ENCODE measurements at regions not wholly inside any gene's neighbourhood (a gene's known extent, or its start where the extent isn't known, plus 50 kb on each side); places are given as distances from the start of the nearest gene placed in this dataset.

GRCh38 chr12:60075091-60075490 is 479.3 kb downstream of the SLC16A7 start:
- no peak for TF ChIP-seq CTCF (IDR thresholded peaks at IDR 0.05; ENCODE audit: unreplicated experiment)
- DNase-seq (ENCODE audit: low spot score), result no peak
- Mint-ChIP-seq H3K4me1 (ENCODE audit: unreplicated experiment) (peaks cover 3% of the 10 kb centered on the region), H3K36me3 (ENCODE audit: low read depth, unreplicated experiment) (no peaks in the 10 kb centered on the region), H3K27ac (ENCODE audit: unreplicated experiment) (no peak overlapping the region), H3K4me3 (ENCODE audit: unreplicated experiment) (no peak overlapping the region), H3K9me3 (ENCODE audit: unreplicated experiment) (no peaks in the 10 kb centered on the region), H3K27me3 (ENCODE audit: unreplicated experiment) (no peaks in the 10 kb centered on the region)

- H3K27me3 Mint-ChIP-seq (ENCODE audit: unreplicated experiment), result no peaks in the 10 kb centered on the region
- no peaks in the 10 kb centered on the region for H3K4me1 Mint-ChIP-seq (ENCODE audit: unreplicated experiment)
- no peak for DNase-seq (ENCODE audit: low spot score)
- H3K36me3 Mint-ChIP-seq (ENCODE audit: low read depth, unreplicated experiment), result no peaks in the 10 kb centered on the region
- no peak overlapping the region for H3K27ac Mint-ChIP-seq (ENCODE audit: unreplicated experiment)
- H3K4me3 Mint-ChIP-seq (ENCODE audit: unreplicated experiment), result no peak overlapping the region
- H3K9me3 Mint-ChIP-seq (ENCODE audit: unreplicated experiment), result no peaks in the 10 kb centered on the region
- TF ChIP-seq CTCF (IDR thresholded peaks at IDR 0.05; ENCODE audit: unreplicated experiment), result no peak
Measured at GRCh38 chr12:60078026-60078425, 482.2 kb downstream of the SLC16A7 start.

- H3K4me1 Mint-ChIP-seq (ENCODE audit: unreplicated experiment), result no peaks in the 10 kb centered on the region
- H3K27ac Mint-ChIP-seq (ENCODE audit: unreplicated experiment), result no peak overlapping the region
- no peaks in the 10 kb centered on the region for H3K9me3 Mint-ChIP-seq (ENCODE audit: unreplicated experiment)
- H3K27me3 Mint-ChIP-seq (ENCODE audit: unreplicated experiment), result no peaks in the 10 kb centered on the region
- TF ChIP-seq CTCF (IDR thresholded peaks at IDR 0.05; ENCODE audit: unreplicated experiment), result no peak
- no peak overlapping the region for H3K4me3 Mint-ChIP-seq (ENCODE audit: unreplicated experiment)
- DNase-seq (ENCODE audit: low spot score), result no peak
- no peaks in the 10 kb centered on the region for H3K36me3 Mint-ChIP-seq (ENCODE audit: low read depth, unreplicated experiment)
Measured at GRCh38 chr12:60093428-60093827, 497.6 kb downstream of the SLC16A7 start.

- Mint-ChIP-seq H3K4me3 (ENCODE audit: unreplicated experiment) (no peak overlapping the region), H3K9me3 (ENCODE audit: unreplicated experiment) (no peaks in the 10 kb centered on the region)
- TF ChIP-seq CTCF (IDR thresholded peaks at IDR 0.05; ENCODE audit: unreplicated experiment), result no peak
Measured at GRCh38 chr12:60094436-60094835, 498.6 kb downstream of the SLC16A7 start.

GRCh38 chr12:60096727-60097126 is 500.9 kb downstream of the SLC16A7 start:
- Mint-ChIP-seq H3K27me3 (ENCODE audit: unreplicated experiment) (no peaks in the 10 kb centered on the region), H3K4me1 (ENCODE audit: unreplicated experiment) (no peaks in the 10 kb centered on the region), H3K9me3 (ENCODE audit: unreplicated experiment) (no peaks in the 10 kb centered on the region), H3K4me3 (ENCODE audit: unreplicated experiment) (no peak overlapping the region), H3K27ac (ENCODE audit: unreplicated experiment) (no peak overlapping the region), H3K36me3 (ENCODE audit: low read depth, unreplicated experiment) (no peaks in the 10 kb centered on the region)
- no peak for DNase-seq (ENCODE audit: low spot score)
- TF ChIP-seq CTCF (IDR thresholded peaks at IDR 0.05; ENCODE audit: unreplicated experiment), result no peak

More at GRCh38 chr12:60094436-60094835, 498.6 kb downstream of the SLC16A7 start:
- H3K4me1 Mint-ChIP-seq (ENCODE audit: unreplicated experiment), result no peaks in the 10 kb centered on the region
- no peak overlapping the region for H3K27ac Mint-ChIP-seq (ENCODE audit: unreplicated experiment)
- H3K27me3 Mint-ChIP-seq (ENCODE audit: unreplicated experiment), result no peaks in the 10 kb centered on the region
- no peak for DNase-seq (ENCODE audit: low spot score)
- no peaks in the 10 kb centered on the region for H3K36me3 Mint-ChIP-seq (ENCODE audit: low read depth, unreplicated experiment)

Measured in endothelial cell (in vitro differentiated cells).